Loucy (cell line): ENCODE measurements at regions not wholly inside any gene's neighbourhood (a gene's known extent, or its start where the extent isn't known, plus 50 kb on each side); places are given as distances from the start of the nearest gene placed in this dataset.

ENCODE experiments used
- H2AFZ ChIP-seq: fragments of 200-600 bp; sonication (generic); 2 replicates; pipeline ENCODE4 v1.6.0; 2016; ENCODE audit warnings: antibody characterized with exemption, mild to moderate bottlenecking, low read length, moderate library complexity
- H3F3A ChIP-seq: fragments of 200-600 bp; 2 replicates; pipeline ENCODE4 v1.6.0; 2016; ENCODE audit warnings: antibody characterized with exemption, low read depth, mild to moderate bottlenecking
- H3K27me3 ChIP-seq: fragments of 200-600 bp; sonication (generic); 2 replicates; pipeline ENCODE4 v1.6.1; 2014; ENCODE audit warnings: low read length, mild to moderate bottlenecking; ENCODE audit not compliant: insufficient read depth, poor library complexity, severe bottlenecking
- H3K36me3 ChIP-seq: fragments of 200-600 bp; sonication (generic); 2 replicates; pipeline ENCODE4 v1.6.1; 2016; ENCODE audit warnings: low read length; ENCODE audit not compliant: insufficient read depth
- H3K4me1 ChIP-seq: fragments of 200-600 bp; sonication (generic); 2 replicates; pipeline ENCODE4 v1.5.1; 2014; ENCODE audit warnings: low read length, mild to moderate bottlenecking; ENCODE audit not compliant: insufficient read depth, poor library complexity, severe bottlenecking
- H3K4me2 ChIP-seq: fragments of 200-600 bp; sonication (generic); 2 replicates; pipeline ENCODE4 v1.6.0; 2014; ENCODE audit warnings: antibody characterized with exemption, low read length, low read depth, mild to moderate bottlenecking; ENCODE audit not compliant: poor library complexity, severe bottlenecking
- H3K4me3 ChIP-seq: fragments of 200-600 bp; sonication (generic); 2 replicates; pipeline ENCODE4 v1.5.1; 2014; ENCODE audit warnings: low read length, mild to moderate bottlenecking, mixed read lengths; ENCODE audit not compliant: poor library complexity, severe bottlenecking
- H3K79me2 ChIP-seq: fragments of 200-600 bp; sonication (generic); 2 replicates; pipeline ENCODE4 v1.6.1; 2014; ENCODE audit warnings: low read length; ENCODE audit not compliant: insufficient read depth
- H3K9ac ChIP-seq: fragments of 200-600 bp; sonication (generic); 2 replicates; pipeline ENCODE4 v1.6.0; 2014; ENCODE audit warnings: mild to moderate bottlenecking, low read depth, low read length, moderate library complexity; ENCODE audit not compliant: poor library complexity, severe bottlenecking
- H3K9me2 ChIP-seq: fragments of 200-600 bp; sonication (generic); replicated peaks from 2 replicates; pipeline ENCODE4 v1.6.1; 2016; ENCODE audit warnings: low read depth, low read length, mixed read lengths
- H3K9me3 ChIP-seq: fragments of 200-600 bp; sonication (generic); 2 replicates; pipeline ENCODE4 v1.6.1; 2014; ENCODE audit warnings: mild to moderate bottlenecking, antibody characterized with exemption, low read length, low read depth; ENCODE audit not compliant: insufficient read depth
- H4K20me1 ChIP-seq: fragments of 200-600 bp; sonication (generic); 2 replicates; pipeline ENCODE4 v1.6.0; 2014; ENCODE audit warnings: antibody characterized with exemption, low read length, mild to moderate bottlenecking; ENCODE audit not compliant: insufficient read depth, poor library complexity, severe bottlenecking
- CTCF ChIP-seq: fragments of 200-600 bp; sonication (generic); conservative IDR thresholded peaks from 2 replicates; pipeline ENCODE4 v1.5.1; 2014; ENCODE audit warnings: mild to moderate bottlenecking, antibody characterized with exemption, low read length
- EZH2phosphoT487 ChIP-seq: fragments of 200-600 bp; IDR thresholded peaks from 2 replicates; pipeline ENCODE4 v1.6.1; 2018; ENCODE audit warnings: antibody characterized with exemption, mild to moderate bottlenecking, moderate library complexity, borderline replicate concordance

GRCh38 chr14:40232302-40232701, 800.1 kb upstream of the FBXO33 start:
- no peak overlapping the region for H3K9ac ChIP-seq
- no peaks in the 10 kb centered on the region for H3K4me1 ChIP-seq
- H4K20me1 ChIP-seq: no peaks in the 10 kb centered on the region
- no peaks in the 10 kb centered on the region for H3K9me2 ChIP-seq
- no peaks in the 10 kb centered on the region for H3F3A ChIP-seq
- no peak overlapping the region for H3K4me3 ChIP-seq
- H3K4me2 ChIP-seq: no peak overlapping the region
- no peaks in the 10 kb centered on the region; the same call in 1 of the 2 replicates for H3K9me3 ChIP-seq
- TF ChIP-seq CTCF (no peak), EZH2phosphoT487 (no peak)
- H3K36me3 ChIP-seq: no peaks in the 10 kb centered on the region
- H2AFZ ChIP-seq: no peak overlapping the region
- no peaks in the 10 kb centered on the region for H3K27me3 ChIP-seq
- H3K79me2 ChIP-seq: no peaks in the 10 kb centered on the region

- no peaks in the 10 kb centered on the region for H3K4me1 ChIP-seq
- TF ChIP-seq CTCF (no peak), EZH2phosphoT487 (no peak)
- H4K20me1 ChIP-seq: no peaks in the 10 kb centered on the region
- no peak overlapping the region for H3K4me2 ChIP-seq
- H3K79me2 ChIP-seq: no peaks in the 10 kb centered on the region
- H3K36me3 ChIP-seq: no peaks in the 10 kb centered on the region
- H3K27me3 ChIP-seq: no peaks in the 10 kb centered on the region
- no peaks in the 10 kb centered on the region for H3K9me3 ChIP-seq
- H2AFZ ChIP-seq: no peak overlapping the region
- H3K9me2 ChIP-seq: no peaks in the 10 kb centered on the region
- H3K9ac ChIP-seq: no peak overlapping the region
- no peak overlapping the region for H3K4me3 ChIP-seq
- H3F3A ChIP-seq: no peaks in the 10 kb centered on the region
Observed at GRCh38 chr14:40229676-40230075, 797.4 kb upstream of the FBXO33 start.

GRCh38 chr14:40222996-40223395, 790.8 kb upstream of the FBXO33 start:
- Histone ChIP-seq H3K79me2 (no peaks in the 10 kb centered on the region), H4K20me1 (no peaks in the 10 kb centered on the region), H3K9me3 (no peaks in the 10 kb centered on the region), H3K4me3 (no peak overlapping the region), H3K27me3 (no peaks in the 10 kb centered on the region), H3K4me2 (no peak overlapping the region), H3K36me3 (no peaks in the 10 kb centered on the region), H3K9me2 (no peaks in the 10 kb centered on the region), H3K4me1 (no peaks in the 10 kb centered on the region), H3K9ac (no peak overlapping the region), H2AFZ (no peak overlapping the region), H3F3A (no peaks in the 10 kb centered on the region)
- TF ChIP-seq CTCF (no peak), EZH2phosphoT487 (no peak)
